HCT116 (cell line): ENCODE measurements at regions not wholly inside any gene's neighbourhood (a gene's known extent, or its start where the extent isn't known, plus 50 kb on each side); places are given as distances from the start of the nearest gene placed in this dataset.

ENCODE experiments used
- CEBPB ChIP-seq: IDR thresholded peaks from 2 replicates; pipeline ENCODE4 v1.6.1; 2012; ENCODE audit warnings: low read depth
- MAX ChIP-seq: IDR thresholded peaks from 2 replicates; pipeline ENCODE4 v1.6.1; 2012
- POLR2A ChIP-seq: IDR thresholded peaks from 2 replicates; pipeline ENCODE4 v1.7.0; 2011; ENCODE audit warnings: borderline replicate concordance; ENCODE audit not compliant: insufficient read depth, insufficient read length; ENCODE audit errors: extremely low read depth
- POLR2AphosphoS5 ChIP-seq: IDR thresholded peaks from 2 replicates; pipeline ENCODE4 v1.6.1; 2011; ENCODE audit warnings: mild to moderate bottlenecking, low read depth, low read length, moderate library complexity
- REST ChIP-seq: IDR thresholded peaks from 2 replicates; pipeline ENCODE4 v1.6.1; 2012; ENCODE audit warnings: low read depth
- TF ChIP-seq, protein P1 (sequence below), 3 experiments: fragments of 200-600 bp in 1 of 3; sonication (generic) in 1 of 3; IDR thresholded peaks in 2 of 3; conservative IDR thresholded peaks in 1 of 3; 2 replicates each; pipeline ENCODE4 v1.5.1; 2012 to 2017; ENCODE audit warnings: low read depth in 2 of 3, low read length in 2 of 3, antibody characterized with exemption in 1 of 3, borderline replicate concordance in 1 of 3, control low read depth in 1 of 3, mild to moderate bottlenecking in 1 of 3, mixed read lengths in 1 of 3, mixed run types in 1 of 3, moderate library complexity in 1 of 3; ENCODE audit not compliant: insufficient read depth in 1 of 3

DNA sequence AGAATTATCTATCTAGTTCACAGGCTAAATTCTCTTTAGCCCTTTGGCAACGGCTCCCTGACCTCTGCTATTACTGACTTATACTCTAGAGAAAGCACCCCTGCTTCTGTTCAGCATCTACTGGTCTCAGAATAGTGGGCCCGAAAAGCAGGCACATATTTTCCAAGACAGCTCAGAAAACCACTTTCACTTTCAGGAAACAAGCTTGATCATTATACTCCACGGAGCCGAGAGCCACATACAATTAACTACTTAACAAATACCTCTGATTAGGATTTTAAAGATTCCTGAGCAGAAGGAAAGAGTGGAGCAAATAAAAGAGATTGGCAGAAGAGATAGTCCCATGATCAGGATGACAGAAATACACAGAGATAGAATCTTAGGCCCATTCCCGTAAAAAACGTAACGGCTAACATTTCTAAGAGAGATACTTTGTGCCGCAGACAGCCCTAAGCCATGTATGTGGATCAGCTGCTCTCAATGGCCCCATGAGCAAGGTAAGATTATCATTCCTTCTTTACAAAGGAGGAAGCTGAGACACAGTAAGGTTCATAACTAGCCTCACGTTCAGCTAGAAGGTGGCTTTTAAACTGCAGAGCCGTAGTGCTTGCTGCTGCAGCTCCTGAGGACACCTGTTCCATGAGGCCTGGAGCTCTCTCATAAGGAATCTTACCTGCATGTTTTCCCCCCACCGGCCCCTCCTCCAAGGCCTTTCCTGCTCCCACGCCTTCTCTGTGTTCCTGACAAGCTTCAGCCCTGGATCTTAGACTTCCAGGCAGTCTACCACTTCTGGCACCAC lies 227.2 kb downstream of the FOXO1 start:
- no peak for TF ChIP-seq REST
- no peak for TF ChIP-seq POLR2A
- TF ChIP-seq MAX: no peak
- TF ChIP-seq POLR2AphosphoS5: no peak
- TF ChIP-seq, protein P1, sequence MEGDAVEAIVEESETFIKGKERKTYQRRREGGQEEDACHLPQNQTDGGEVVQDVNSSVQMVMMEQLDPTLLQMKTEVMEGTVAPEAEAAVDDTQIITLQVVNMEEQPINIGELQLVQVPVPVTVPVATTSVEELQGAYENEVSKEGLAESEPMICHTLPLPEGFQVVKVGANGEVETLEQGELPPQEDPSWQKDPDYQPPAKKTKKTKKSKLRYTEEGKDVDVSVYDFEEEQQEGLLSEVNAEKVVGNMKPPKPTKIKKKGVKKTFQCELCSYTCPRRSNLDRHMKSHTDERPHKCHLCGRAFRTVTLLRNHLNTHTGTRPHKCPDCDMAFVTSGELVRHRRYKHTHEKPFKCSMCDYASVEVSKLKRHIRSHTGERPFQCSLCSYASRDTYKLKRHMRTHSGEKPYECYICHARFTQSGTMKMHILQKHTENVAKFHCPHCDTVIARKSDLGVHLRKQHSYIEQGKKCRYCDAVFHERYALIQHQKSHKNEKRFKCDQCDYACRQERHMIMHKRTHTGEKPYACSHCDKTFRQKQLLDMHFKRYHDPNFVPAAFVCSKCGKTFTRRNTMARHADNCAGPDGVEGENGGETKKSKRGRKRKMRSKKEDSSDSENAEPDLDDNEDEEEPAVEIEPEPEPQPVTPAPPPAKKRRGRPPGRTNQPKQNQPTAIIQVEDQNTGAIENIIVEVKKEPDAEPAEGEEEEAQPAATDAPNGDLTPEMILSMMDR (IDR thresholded peaks at IDR 0.05 in 2 of 3, conservative IDR thresholded peaks at IDR 0.05 in 1 of 3; ENCODE audit: borderline replicate concordance in 1 of 3, insufficient read depth in 1 of 3, low read depth in 2 of 3, low read length in 2 of 3): no peak
- no peak for TF ChIP-seq CEBPB
